ENCODE measurements at regions not wholly inside any gene's neighbourhood (a gene's known extent, or its start where the extent isn't known, plus 50 kb on each side); places are given as distances from the start of the nearest gene placed in this dataset.

DNA sequence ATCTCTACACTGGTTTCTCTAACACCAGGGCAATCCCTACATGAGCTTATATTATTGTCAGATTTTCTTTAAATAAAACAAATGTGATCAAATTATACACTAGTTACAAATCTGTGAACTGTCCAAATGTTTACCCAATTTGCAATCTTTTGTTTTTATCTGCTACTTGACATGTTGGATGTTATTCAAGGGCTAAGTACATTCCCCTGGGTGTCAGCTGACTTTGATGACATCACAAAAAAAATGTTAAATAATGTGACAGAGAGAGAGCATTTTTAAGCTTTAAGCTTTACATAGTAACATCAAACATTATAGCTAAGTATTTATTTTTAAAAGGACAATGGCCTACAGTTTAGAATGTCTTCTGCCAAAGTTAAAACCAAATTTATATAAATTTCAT lies 431.3 kb upstream of the PKN2 start:
- H3K27me3 Mint-ChIP-seq: no peaks in the 10 kb centered on the region
- CTCF ChIA-PET (ENCODE audit: partially characterized antibody): no interaction called here
- DNase-seq: no peak

DNA sequence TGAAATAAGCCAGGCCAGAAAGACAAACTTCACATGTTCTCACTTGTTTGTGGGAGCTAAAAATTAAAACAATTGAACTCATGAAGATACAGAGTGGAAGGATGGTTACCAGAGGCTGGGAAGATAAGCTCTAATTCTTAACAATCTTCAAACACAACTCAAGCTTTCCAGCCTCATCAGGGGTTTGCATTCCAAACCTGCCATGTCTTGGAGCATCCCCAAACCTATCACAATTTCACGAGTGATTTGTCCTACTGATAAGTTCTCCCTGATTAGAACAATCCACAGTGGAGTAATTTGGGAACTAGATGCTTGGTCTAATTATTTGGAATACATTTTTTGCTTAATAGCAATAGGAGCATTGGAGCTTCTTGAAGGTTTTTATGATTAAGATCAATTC lies 418.5 kb upstream of the PKN2 start:
- Mint-ChIP-seq H3K27ac (no peak overlapping the region), H3K4me3 (no peak overlapping the region), H3K9me3 (peaks cover 0 to 3% (median 0%) of the 10 kb centered on the region in 8 donors), H3K4me1 (no peaks in the 10 kb centered on the region), H3K27me3 (peaks cover 4 to 5% of the 10 kb centered on the region in 2 donors), H3K36me3 (no peaks in the 10 kb centered on the region)
- no peaks in the 10 kb centered on the region for H3K4me1 ChIP-seq (ENCODE audit: insufficient read depth, low read length)
- no peak overlapping the region for H3K4me3 ChIP-seq (ENCODE audit: low read length in 2 of 2)
- intact Hi-C loops (cut with micrococcal nuclease): no loop called here
- H3K9me3 ChIP-seq (ENCODE audit: control insufficient read depth in 1 of 2, low read length in 2 of 2): no peaks in the 10 kb centered on the region
- ChIA-PET CTCF (ENCODE audit: partially characterized antibody) (no interaction called here), POLR2A (ENCODE audit: partially characterized antibody) (no interaction called here)
- no peaks in the 10 kb centered on the region for H3K36me3 ChIP-seq (ENCODE audit: insufficient read depth, low read length)
- H3K27ac ChIP-seq (ENCODE audit: low read depth, low read length): no peak overlapping the region
- H3K27me3 ChIP-seq (ENCODE audit: insufficient read depth, low read length): no peaks in the 10 kb centered on the region
- DNase-seq: no peak

More for the DNA sequence above, 431.3 kb upstream of the PKN2 start:
- Mint-ChIP-seq H3K36me3 (no peaks in the 10 kb centered on the region), H3K9me3 (peaks cover 0 to 3% (median 0%) of the 10 kb centered on the region in 8 donors), H3K4me1 (no peaks in the 10 kb centered on the region), H3K4me3 (no peak overlapping the region), H3K27ac (no peak overlapping the region)
- POLR2A ChIA-PET (ENCODE audit: partially characterized antibody): no interaction called here
- Histone ChIP-seq H3K36me3 (ENCODE audit: insufficient read depth, low read length) (no peaks in the 10 kb centered on the region), H3K4me3 (ENCODE audit: low read length in 2 of 2) (no peak overlapping the region), H3K9me3 (ENCODE audit: control insufficient read depth in 1 of 2, low read length in 2 of 2) (no peaks in the 10 kb centered on the region), H3K27me3 (ENCODE audit: insufficient read depth, low read length) (no peaks in the 10 kb centered on the region), H3K4me1 (ENCODE audit: insufficient read depth, low read length) (no peaks in the 10 kb centered on the region), H3K27ac (ENCODE audit: low read depth, low read length) (no peak overlapping the region)
- intact Hi-C loops (cut with micrococcal nuclease): no loop called here

DNA sequence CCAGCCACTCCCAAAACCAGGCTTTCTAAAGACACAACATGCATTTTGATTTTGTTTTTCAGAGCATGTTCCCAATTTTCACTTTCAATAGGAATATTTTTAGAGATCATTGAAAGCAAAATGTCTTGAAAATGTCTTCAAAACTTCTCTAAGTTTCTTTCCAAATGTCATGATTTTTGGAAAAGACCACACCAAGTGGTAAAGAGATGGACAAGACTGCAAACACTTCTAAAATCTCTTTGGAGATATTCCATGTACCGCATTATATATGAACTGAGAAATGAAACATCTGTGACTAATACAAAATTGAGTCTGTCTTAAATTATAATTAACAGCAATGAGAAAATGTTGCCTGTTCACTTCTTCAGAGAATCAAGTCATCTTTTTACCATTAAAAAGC lies 418.0 kb upstream of the PKN2 start:
- Histone ChIP-seq H3K4me3 (ENCODE audit: low read length in 2 of 2) (no peak overlapping the region), H3K27ac (ENCODE audit: low read depth, low read length) (no peak overlapping the region), H3K9me3 (ENCODE audit: control insufficient read depth in 1 of 2, low read length in 2 of 2) (no peaks in the 10 kb centered on the region), H3K27me3 (ENCODE audit: insufficient read depth, low read length) (no peaks in the 10 kb centered on the region), H3K36me3 (ENCODE audit: insufficient read depth, low read length) (no peaks in the 10 kb centered on the region), H3K4me1 (ENCODE audit: insufficient read depth, low read length) (no peaks in the 10 kb centered on the region)
- no peaks in the 10 kb centered on the region for H3K4me1 Mint-ChIP-seq
- ChIA-PET CTCF (ENCODE audit: partially characterized antibody) (no interaction called here), POLR2A (ENCODE audit: partially characterized antibody) (no interaction called here)
- H3K27ac Mint-ChIP-seq: no peak overlapping the region
- DNase-seq: no peak
- no peak overlapping the region for H3K4me3 Mint-ChIP-seq
- H3K9me3 Mint-ChIP-seq: peaks cover 0 to 3% (median 0%) of the 10 kb centered on the region in 8 donors
- peaks cover 4 to 5% of the 10 kb centered on the region in 2 donors for H3K27me3 Mint-ChIP-seq
- intact Hi-C loops (cut with micrococcal nuclease): no loop called here
- no peaks in the 10 kb centered on the region for H3K36me3 Mint-ChIP-seq

DNA sequence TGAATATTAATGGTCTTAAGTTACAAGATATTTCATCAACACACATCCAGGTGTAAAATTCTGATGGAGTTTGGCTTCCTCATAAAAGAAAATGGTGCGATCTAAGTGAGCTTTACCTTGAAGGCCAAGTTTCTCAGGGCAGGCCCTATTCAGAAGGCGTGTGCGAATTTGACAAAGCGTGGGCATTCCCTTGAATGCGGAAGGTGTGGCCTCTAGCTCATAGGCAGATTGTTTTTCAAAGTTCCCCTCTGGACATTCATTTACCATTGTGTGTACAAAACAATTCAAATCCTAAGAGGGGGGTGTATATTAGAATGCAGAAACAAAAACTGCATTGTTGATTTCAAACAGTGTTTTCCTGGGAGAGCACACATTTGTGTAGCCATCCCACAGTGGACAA lies 411.9 kb upstream of the PKN2 start:
- no peaks in the 10 kb centered on the region for H3K36me3 Mint-ChIP-seq
- no peaks in the 10 kb centered on the region for H3K27me3 ChIP-seq (ENCODE audit: insufficient read depth, low read length)
- intact Hi-C loops (cut with micrococcal nuclease): no loop called here

DNA sequence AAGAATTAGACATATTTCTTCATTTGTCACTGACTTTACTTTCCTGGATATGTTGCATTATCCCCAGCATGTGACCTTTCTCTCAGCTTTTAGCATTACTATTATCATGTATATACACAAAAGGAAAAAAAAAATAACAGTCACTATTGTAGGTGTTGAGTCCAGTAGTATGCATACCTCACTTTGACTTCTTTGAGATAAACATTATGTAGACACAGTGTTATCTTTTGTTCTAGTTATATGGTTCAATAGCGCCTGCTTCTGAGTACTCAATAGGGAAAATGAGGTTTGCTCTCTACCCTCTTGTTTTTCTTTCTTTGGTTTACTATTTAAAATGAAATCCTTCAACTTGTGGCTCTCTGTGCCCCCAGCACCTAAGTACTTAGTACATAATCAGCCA lies 409.6 kb upstream of the PKN2 start:
- CTCF ChIA-PET (ENCODE audit: partially characterized antibody): no interaction called here

More for the DNA sequence above, 411.9 kb upstream of the PKN2 start:
- no peaks in the 10 kb centered on the region for H3K36me3 ChIP-seq (ENCODE audit: insufficient read depth, low read length)
- H3K27ac ChIP-seq (ENCODE audit: low read depth, low read length): no peak overlapping the region
- H3K9me3 ChIP-seq (ENCODE audit: control insufficient read depth in 1 of 2, low read length in 2 of 2): no peaks in the 10 kb centered on the region
- Mint-ChIP-seq H3K27ac (no peak overlapping the region), H3K27me3 (peaks cover 4 to 5% of the 10 kb centered on the region in 2 donors), H3K4me1 (no peaks in the 10 kb centered on the region), H3K9me3 (peaks cover 0 to 2% (median 0%) of the 10 kb centered on the region in 8 donors), H3K4me3 (no peak overlapping the region)
- ChIA-PET CTCF (ENCODE audit: partially characterized antibody) (no interaction called here), POLR2A (ENCODE audit: partially characterized antibody) (no interaction called here)
- H3K4me1 ChIP-seq (ENCODE audit: insufficient read depth, low read length): no peaks in the 10 kb centered on the region
- no peak overlapping the region for H3K4me3 ChIP-seq (ENCODE audit: low read length in 2 of 2)
- no peak for DNase-seq

DNA sequence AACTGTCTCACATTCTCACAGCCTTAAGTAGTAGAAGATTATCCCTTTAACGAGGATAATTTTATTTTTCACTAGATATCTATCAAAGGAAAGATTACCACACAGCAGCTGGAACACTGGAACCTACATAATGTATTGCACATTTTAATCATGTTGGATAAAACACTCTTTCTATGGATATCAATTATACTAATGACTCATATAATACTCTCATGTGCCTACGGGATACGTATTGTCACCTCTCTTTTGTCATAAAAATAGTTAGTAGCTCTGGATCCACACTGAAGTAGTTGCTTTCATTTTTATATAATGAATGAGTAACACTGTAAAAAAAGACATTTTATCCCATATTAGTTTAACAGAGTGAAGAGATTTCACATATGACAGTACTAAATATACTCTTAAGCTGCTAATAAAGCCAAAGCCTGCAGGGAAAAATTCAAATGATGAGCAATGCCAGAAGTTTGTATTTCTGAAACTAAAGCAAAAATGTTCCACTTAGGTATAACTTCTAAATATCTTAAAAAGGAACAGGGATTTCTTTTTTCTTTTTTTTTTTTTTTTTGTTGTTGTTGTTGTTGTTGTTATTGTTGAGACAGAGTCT lies 408.7 kb upstream of the PKN2 start:
- H3K4me1 Mint-ChIP-seq: no peaks in the 10 kb centered on the region
- peaks cover 0 to 9% (median 6%) of the 10 kb centered on the region in 8 donors for H3K9me3 Mint-ChIP-seq
- no peak overlapping the region for H3K4me3 ChIP-seq (ENCODE audit: low read length in 2 of 2)
- no peaks in the 10 kb centered on the region for H3K4me1 ChIP-seq (ENCODE audit: insufficient read depth, low read length)
- no peaks in the 10 kb centered on the region for H3K27me3 Mint-ChIP-seq
- no peaks in the 10 kb centered on the region for H3K36me3 ChIP-seq (ENCODE audit: insufficient read depth, low read length)
- ChIA-PET CTCF (ENCODE audit: partially characterized antibody) (no interaction called here), POLR2A (ENCODE audit: partially characterized antibody) (no interaction called here)
- H3K9me3 ChIP-seq (ENCODE audit: control insufficient read depth in 1 of 2, low read length in 2 of 2): no peaks in the 10 kb centered on the region
- no peak overlapping the region for H3K4me3 Mint-ChIP-seq
- no peak overlapping the region for H3K27ac Mint-ChIP-seq
- no peak overlapping the region for H3K27ac ChIP-seq (ENCODE audit: low read depth, low read length)
- intact Hi-C loops (cut with micrococcal nuclease): no loop called here
- no peaks in the 10 kb centered on the region for H3K27me3 ChIP-seq (ENCODE audit: insufficient read depth, low read length)
- no peaks in the 10 kb centered on the region for H3K36me3 Mint-ChIP-seq
- no peak for DNase-seq

More for the DNA sequence above, 409.6 kb upstream of the PKN2 start:
- H3K27ac ChIP-seq (ENCODE audit: low read depth, low read length): no peak overlapping the region
- intact Hi-C loops (cut with micrococcal nuclease): no loop called here
- no peaks in the 10 kb centered on the region for H3K9me3 ChIP-seq (ENCODE audit: control insufficient read depth in 1 of 2, low read length in 2 of 2)
- H3K27me3 ChIP-seq (ENCODE audit: insufficient read depth, low read length): no peaks in the 10 kb centered on the region
- Mint-ChIP-seq H3K9me3 (peaks cover 0 to 6% (median 3%) of the 10 kb centered on the region in 8 donors), H3K36me3 (no peaks in the 10 kb centered on the region), H3K4me1 (no peaks in the 10 kb centered on the region), H3K27me3 (peaks cover 0 to under 1% of the 10 kb centered on the region in 2 donors), H3K27ac (no peak overlapping the region), H3K4me3 (no peak overlapping the region)
- H3K4me3 ChIP-seq (ENCODE audit: low read length in 2 of 2): no peak overlapping the region
- POLR2A ChIA-PET (ENCODE audit: partially characterized antibody): no interaction called here
- DNase-seq: no peak
- no peaks in the 10 kb centered on the region for H3K36me3 ChIP-seq (ENCODE audit: insufficient read depth, low read length)
- no peaks in the 10 kb centered on the region for H3K4me1 ChIP-seq (ENCODE audit: insufficient read depth, low read length)

DNA sequence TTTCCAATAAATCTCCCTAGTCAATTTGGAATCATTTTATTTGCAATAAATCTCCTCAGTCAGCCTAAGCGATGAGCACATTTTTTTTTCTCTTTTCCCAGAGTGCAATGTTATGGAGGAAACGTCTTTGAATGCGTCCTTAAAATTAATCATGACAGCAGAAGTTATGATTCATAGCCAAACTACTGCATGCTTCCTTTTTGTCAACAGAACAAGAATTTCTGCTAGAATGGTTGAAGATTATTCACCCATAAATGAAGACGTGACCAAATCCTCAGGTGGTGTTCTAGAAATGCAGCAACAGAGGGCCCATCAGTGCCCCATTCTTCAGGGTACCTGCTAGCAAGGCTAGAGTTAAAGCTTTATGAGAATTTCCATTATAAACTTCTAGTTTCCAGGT lies 407.9 kb upstream of the PKN2 start:
- H3K4me3 ChIP-seq (ENCODE audit: low read length in 2 of 2): no peak overlapping the region
- H3K27ac Mint-ChIP-seq: no peak overlapping the region
- no peak overlapping the region for H3K4me3 Mint-ChIP-seq
- H3K27me3 Mint-ChIP-seq: no peaks in the 10 kb centered on the region
- peaks cover 0 to 9% (median 6%) of the 10 kb centered on the region in 8 donors for H3K9me3 Mint-ChIP-seq
- H3K9me3 ChIP-seq (ENCODE audit: control insufficient read depth in 1 of 2, low read length in 2 of 2): no peaks in the 10 kb centered on the region
- POLR2A ChIA-PET (ENCODE audit: partially characterized antibody): no interaction called here
- CTCF ChIA-PET (ENCODE audit: partially characterized antibody): no interaction called here
- H3K36me3 ChIP-seq (ENCODE audit: insufficient read depth, low read length): no peaks in the 10 kb centered on the region
- no peaks in the 10 kb centered on the region for H3K4me1 Mint-ChIP-seq
- H3K4me1 ChIP-seq (ENCODE audit: insufficient read depth, low read length): no peaks in the 10 kb centered on the region
- no peak for DNase-seq
- H3K36me3 Mint-ChIP-seq: no peaks in the 10 kb centered on the region
- H3K27ac ChIP-seq (ENCODE audit: low read depth, low read length): no peak overlapping the region
- no peaks in the 10 kb centered on the region for H3K27me3 ChIP-seq (ENCODE audit: insufficient read depth, low read length)
- intact Hi-C loops (cut with micrococcal nuclease): no loop called here

DNA sequence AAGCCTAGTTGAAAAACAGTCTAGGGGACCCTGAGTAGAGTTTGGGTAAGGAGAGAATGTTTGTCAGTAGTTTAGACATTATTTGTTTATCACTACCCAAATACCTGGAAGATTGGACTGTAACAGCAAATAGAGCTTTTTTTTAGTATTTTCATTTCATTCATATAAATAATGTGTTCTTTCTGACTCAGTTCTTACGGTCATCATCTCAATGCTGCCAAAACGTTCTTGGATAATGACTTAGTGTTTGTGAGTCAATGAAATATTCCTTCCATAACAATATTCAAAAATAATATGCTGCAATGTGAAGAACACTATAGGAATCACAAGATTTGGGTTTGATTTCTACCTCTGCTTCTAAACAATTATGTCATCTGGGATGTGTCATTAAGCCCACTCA lies 400.0 kb upstream of the PKN2 start:
- Histone ChIP-seq H3K4me3 (ENCODE audit: low read length in 2 of 2) (no peak overlapping the region), H3K36me3 (ENCODE audit: insufficient read depth, low read length) (no peaks in the 10 kb centered on the region), H3K27ac (ENCODE audit: low read depth, low read length) (no peak overlapping the region), H3K4me1 (ENCODE audit: insufficient read depth, low read length) (no peaks in the 10 kb centered on the region), H3K9me3 (ENCODE audit: control insufficient read depth in 1 of 2, low read length in 2 of 2) (no peaks in the 10 kb centered on the region), H3K27me3 (ENCODE audit: insufficient read depth, low read length) (no peaks in the 10 kb centered on the region)
- CTCF ChIA-PET (ENCODE audit: partially characterized antibody): no interaction called here
- intact Hi-C loops (cut with micrococcal nuclease): no loop called here
- no peak for DNase-seq
- H3K4me3 Mint-ChIP-seq: no peak overlapping the region
- H3K36me3 Mint-ChIP-seq: no peaks in the 10 kb centered on the region
- H3K27me3 Mint-ChIP-seq: peaks cover 0 to 2% of the 10 kb centered on the region in 2 donors
- POLR2A ChIA-PET (ENCODE audit: partially characterized antibody): no interaction called here
- H3K27ac Mint-ChIP-seq: no peak overlapping the region
- no peaks in the 10 kb centered on the region for H3K4me1 Mint-ChIP-seq
- H3K9me3 Mint-ChIP-seq: peaks cover 0 to 9% (median 6%) of the 10 kb centered on the region in 8 donors

Data from CD4-positive, alpha-beta memory T cell (primary cell).